ENCODE measurements at regions not wholly inside any gene's neighbourhood (a gene's known extent, or its start where the extent isn't known, plus 50 kb on each side); places are given as distances from the start of the nearest gene placed in this dataset.
A peak's percentile ranks its signal among the peaks of the same experiment; 100 is the strongest.
"Not testable (repeated sequence)": the region's sequence is repeated elsewhere in the genome, so short reads cannot be mapped to it uniquely, and the experiment has no call there.

GRCh38 chr5:176149948-176150347 is 88.3 kb upstream of the SIMC1 start:
- not testable (repeated sequence) for DNase-seq

GRCh38 chr5:176151281-176151680 is 86.9 kb upstream of the SIMC1 start:
- DNase-seq = no peak

- peak in 1 of 14 donors; percentile 4 for DNase-seq
Observed at GRCh38 chr5:176152191-176152929, 85.9 kb upstream of the SIMC1 start.

GRCh38 chr5:176152930-176153311 is 85.3 kb upstream of the SIMC1 start:
- DNase-seq = no peak

GRCh38 chr5:176153741-176154140 is 84.5 kb upstream of the SIMC1 start:
- DNase-seq = peak in 1 of 14 donors; percentile 17

GRCh38 chr5:176154821-176155220 is 83.4 kb upstream of the SIMC1 start:
- DNase-seq = no peak

GRCh38 chr5:176155922-176156359 is 82.3 kb upstream of the SIMC1 start:
- DNase-seq = no peak

GRCh38 chr5:176157656-176158055 is 80.6 kb upstream of the SIMC1 start:
- no peak for DNase-seq

GRCh38 chr5:176161431-176161830 is 76.8 kb upstream of the SIMC1 start:
- no peak for DNase-seq

- DNase-seq = peak in 2 of 14 donors; percentile 24 to 73
Observed at GRCh38 chr5:176162198-176162597, 76.0 kb upstream of the SIMC1 start.

GRCh38 chr5:176162888-176163287 is 75.3 kb upstream of the SIMC1 start:
- no peak for DNase-seq

- DNase-seq = no peak
Observed at GRCh38 chr5:176166427-176166826, 71.8 kb upstream of the SIMC1 start.

GRCh38 chr5:176167800-176168199 is 70.4 kb upstream of the SIMC1 start:
- no peak for DNase-seq

- no peak for DNase-seq
Observed at GRCh38 chr5:176169393-176170063, 68.7 kb upstream of the SIMC1 start.

GRCh38 chr5:176170084-176170483 is 68.1 kb upstream of the SIMC1 start:
- no peak for DNase-seq

GRCh38 chr5:176171171-176171760 is 67.0 kb upstream of the SIMC1 start:
- peak in 1 of 14 donors; percentile 10 for DNase-seq

GRCh38 chr5:176172246-176172645 is 66.0 kb upstream of the SIMC1 start:
- DNase-seq = no peak

GRCh38 chr5:176173647-176174046 is 64.6 kb upstream of the SIMC1 start:
- no peak for DNase-seq

- no peak for DNase-seq
Observed at GRCh38 chr5:176174345-176175025, 63.7 kb upstream of the SIMC1 start.

GRCh38 chr5:176175101-176175852 is 62.9 kb upstream of the SIMC1 start:
- DNase-seq = no peak

GRCh38 chr5:176176231-176176630 is 62.0 kb upstream of the SIMC1 start:
- no peak for DNase-seq

- no peak for DNase-seq
Observed at GRCh38 chr5:176178789-176179188, 59.4 kb upstream of the SIMC1 start.

Measured in C1 segment of cervical spinal cord (tissue), 14 donors.